ENCODE measurements at regions not wholly inside any gene's neighbourhood (a gene's known extent, or its start where the extent isn't known, plus 50 kb on each side); places are given as distances from the start of the nearest gene placed in this dataset.

DNA sequence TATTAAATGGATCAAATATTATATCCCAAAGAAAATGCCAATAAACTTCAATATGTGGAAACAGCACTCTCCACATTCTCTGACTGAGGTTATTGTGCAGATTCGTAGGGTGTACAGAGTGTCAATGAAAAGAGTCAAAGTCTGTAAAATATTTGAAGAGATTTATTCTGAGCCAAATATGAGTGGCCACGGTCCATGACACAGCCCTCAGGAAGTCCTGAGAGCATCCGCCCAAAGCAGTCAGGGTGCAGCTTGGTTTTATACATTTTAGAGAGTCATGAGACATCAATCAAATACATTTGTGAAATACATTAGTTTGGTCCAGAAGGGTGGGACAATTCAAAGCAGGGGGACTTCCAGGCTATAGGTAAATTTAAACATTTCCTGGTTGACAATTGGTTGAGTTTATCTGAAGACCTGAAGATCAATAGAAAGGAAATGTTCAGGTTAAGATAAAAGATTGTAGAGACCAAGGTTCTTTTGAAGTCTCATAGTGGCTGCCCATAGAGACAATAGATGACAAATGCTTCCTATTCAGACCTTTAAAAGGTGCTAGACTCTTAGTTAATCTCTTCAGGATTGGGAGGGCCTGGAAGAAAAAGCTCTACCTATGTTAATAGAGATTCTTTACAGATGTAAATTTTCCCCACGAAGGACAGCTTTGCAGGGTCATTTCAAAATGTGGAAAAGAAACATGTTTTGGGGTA lies 569.5 kb downstream of the MATN1 start:
- CTCF ChIA-PET, result no interaction called here
- no peak for DNase-seq (ENCODE audit: extremely low spot score)
- no peak for TF ChIP-seq CTBP1 (IDR thresholded peaks at IDR 0.05; ENCODE audit: borderline replicate concordance)
- TF ChIP-seq ARNT (IDR thresholded peaks at IDR 0.05), result no peak
- TF ChIP-seq L3MBTL2 (conservative IDR thresholded peaks at IDR 0.05), result no peak
- no peak for TF ChIP-seq ELF4 (IDR thresholded peaks at IDR 0.05)
- no peak for TF ChIP-seq FOXK2 (IDR thresholded peaks at IDR 0.05)
- TF ChIP-seq, protein P1, sequence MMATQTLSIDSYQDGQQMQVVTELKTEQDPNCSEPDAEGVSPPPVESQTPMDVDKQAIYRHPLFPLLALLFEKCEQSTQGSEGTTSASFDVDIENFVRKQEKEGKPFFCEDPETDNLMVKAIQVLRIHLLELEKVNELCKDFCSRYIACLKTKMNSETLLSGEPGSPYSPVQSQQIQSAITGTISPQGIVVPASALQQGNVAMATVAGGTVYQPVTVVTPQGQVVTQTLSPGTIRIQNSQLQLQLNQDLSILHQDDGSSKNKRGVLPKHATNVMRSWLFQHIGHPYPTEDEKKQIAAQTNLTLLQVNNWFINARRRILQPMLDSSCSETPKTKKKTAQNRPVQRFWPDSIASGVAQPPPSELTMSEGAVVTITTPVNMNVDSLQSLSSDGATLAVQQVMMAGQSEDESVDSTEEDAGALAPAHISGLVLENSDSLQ (IDR thresholded peaks at IDR 0.05), result no peak
- no peak for TF ChIP-seq LEF1 (IDR thresholded peaks at IDR 0.05; ENCODE audit: borderline replicate concordance)
- TF ChIP-seq NFRKB (IDR thresholded peaks at IDR 0.05), result no peak
- TF ChIP-seq BHLHE40 (IDR thresholded peaks at IDR 0.05; ENCODE audit: borderline replicate concordance), result no peak
- TF ChIP-seq FOXA1 (IDR thresholded peaks at IDR 0.05), result no peak
- POLR2A ChIA-PET, result no interaction called here

DNA sequence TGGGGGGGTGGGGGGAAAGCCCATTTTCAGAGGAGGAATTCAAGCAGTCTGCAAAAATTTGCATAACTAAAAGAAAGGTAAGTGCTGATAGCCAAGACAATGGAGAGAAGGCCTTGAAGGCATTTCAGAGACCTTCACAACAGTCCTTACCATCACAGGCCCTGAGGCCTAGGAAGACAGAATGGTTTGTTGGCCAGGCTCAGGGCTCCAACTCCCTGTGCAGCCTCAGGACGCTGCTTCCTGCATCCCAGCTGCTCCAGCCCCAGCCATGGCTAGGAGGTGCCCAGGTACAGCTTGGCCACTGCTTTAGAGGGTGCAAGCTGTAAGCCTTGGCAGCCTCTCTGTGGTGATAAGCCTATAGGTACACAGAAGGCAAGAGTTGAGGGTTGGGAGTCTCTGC lies 571.6 kb downstream of the MATN1 start:
- CTCF ChIA-PET, result no interaction called here
- POLR2A ChIA-PET, result no interaction called here
- DNase-seq (ENCODE audit: extremely low spot score), result no peak
- no peak for TF ChIP-seq LEF1 (IDR thresholded peaks at IDR 0.05; ENCODE audit: borderline replicate concordance)
- TF ChIP-seq BHLHE40 (IDR thresholded peaks at IDR 0.05; ENCODE audit: borderline replicate concordance), result no peak
- TF ChIP-seq ZNF384 (IDR thresholded peaks at IDR 0.05), result no peak
- no peak for TF ChIP-seq FOXM1 (IDR thresholded peaks at IDR 0.05; ENCODE audit: borderline replicate concordance)
- no peak for TF ChIP-seq FOXK2 (IDR thresholded peaks at IDR 0.05)
- TF ChIP-seq TARDBP (IDR thresholded peaks at IDR 0.05), result no peak
- no peak for TF ChIP-seq L3MBTL2 (conservative IDR thresholded peaks at IDR 0.05)
- no peak for TF ChIP-seq HDGF (IDR thresholded peaks at IDR 0.05; ENCODE audit: borderline replicate concordance)
- TF ChIP-seq ARNT (IDR thresholded peaks at IDR 0.05), result no peak
- no peak for TF ChIP-seq SUZ12 (IDR thresholded peaks at IDR 0.05)
- no peak for TF ChIP-seq CTBP1 (IDR thresholded peaks at IDR 0.05; ENCODE audit: borderline replicate concordance)
- TF ChIP-seq ELF4 (IDR thresholded peaks at IDR 0.05), result no peak
- no peak for TF ChIP-seq SP1 (IDR thresholded peaks at IDR 0.05)
- TF ChIP-seq, protein P1 (IDR thresholded peaks at IDR 0.05), result no peak
- no peak for TF ChIP-seq NFRKB (IDR thresholded peaks at IDR 0.05)
- no peak for TF ChIP-seq FOXA1 (IDR thresholded peaks at IDR 0.05)

DNA sequence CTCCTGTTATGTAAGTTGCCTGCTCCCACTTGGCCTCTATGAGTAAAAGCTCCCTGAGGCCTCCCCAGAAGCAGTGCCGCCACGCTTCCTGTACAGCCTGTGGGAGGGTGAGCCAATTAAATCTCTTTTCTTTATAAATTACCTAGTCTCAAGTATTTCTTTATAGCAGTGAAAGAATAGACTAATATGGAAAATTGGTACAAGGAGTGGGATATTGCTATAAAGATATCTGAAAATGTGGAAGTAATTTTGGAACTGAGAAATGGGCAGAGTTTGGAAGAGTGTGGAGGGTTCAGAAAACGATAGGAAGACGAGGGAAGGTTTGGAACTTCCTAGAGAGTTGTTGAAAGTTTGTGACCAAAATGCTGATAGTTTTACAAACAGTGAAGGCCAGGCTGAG lies 572.3 kb downstream of the MATN1 start:
- TF ChIP-seq FOXM1 (IDR thresholded peaks at IDR 0.05; ENCODE audit: borderline replicate concordance) (no peak), CTBP1 (IDR thresholded peaks at IDR 0.05; ENCODE audit: borderline replicate concordance) (no peak), TARDBP (IDR thresholded peaks at IDR 0.05) (no peak), ARNT (IDR thresholded peaks at IDR 0.05) (no peak), HDGF (IDR thresholded peaks at IDR 0.05; ENCODE audit: borderline replicate concordance) (no peak), NFRKB (IDR thresholded peaks at IDR 0.05) (no peak), ELF4 (IDR thresholded peaks at IDR 0.05) (no peak), BHLHE40 (IDR thresholded peaks at IDR 0.05; ENCODE audit: borderline replicate concordance) (no peak), SUZ12 (IDR thresholded peaks at IDR 0.05) (no peak), FOXA1 (IDR thresholded peaks at IDR 0.05) (no peak), L3MBTL2 (conservative IDR thresholded peaks at IDR 0.05) (no peak), ZNF384 (IDR thresholded peaks at IDR 0.05) (no peak), FOXK2 (IDR thresholded peaks at IDR 0.05) (no peak), SP1 (IDR thresholded peaks at IDR 0.05) (no peak), LEF1 (IDR thresholded peaks at IDR 0.05; ENCODE audit: borderline replicate concordance) (no peak)
- TF ChIP-seq, protein P1 (IDR thresholded peaks at IDR 0.05), result no peak
- no peak for DNase-seq (ENCODE audit: extremely low spot score)
- ChIA-PET CTCF (no interaction called here), POLR2A (no interaction called here)

DNA sequence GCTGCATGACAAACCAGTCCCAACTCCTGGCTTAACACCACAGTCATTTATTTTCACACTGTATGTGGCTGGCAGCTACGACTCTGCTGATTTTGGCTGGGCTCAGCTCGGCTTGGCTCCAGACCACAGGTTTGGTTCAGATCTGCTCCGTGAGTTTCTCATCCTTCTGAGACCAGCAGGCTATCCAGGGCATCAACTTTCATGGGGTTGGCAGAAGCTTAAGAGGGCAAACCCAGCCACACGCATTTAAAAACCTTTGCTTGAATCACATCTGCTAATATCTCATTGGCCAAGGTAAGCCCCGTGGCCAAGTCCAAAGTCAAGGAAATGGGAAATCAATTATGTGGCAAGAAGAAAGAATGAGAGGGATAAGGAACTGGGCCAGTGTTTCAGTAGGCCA lies 574.2 kb downstream of the MATN1 start:
- no peak for TF ChIP-seq FOXA1 (IDR thresholded peaks at IDR 0.05)
- no peak for TF ChIP-seq CTBP1 (IDR thresholded peaks at IDR 0.05; ENCODE audit: borderline replicate concordance)
- TF ChIP-seq SP1 (IDR thresholded peaks at IDR 0.05), result no peak
- no peak for TF ChIP-seq FOXM1 (IDR thresholded peaks at IDR 0.05; ENCODE audit: borderline replicate concordance)
- TF ChIP-seq FOXK2 (IDR thresholded peaks at IDR 0.05), result no peak
- no peak for TF ChIP-seq ZNF384 (IDR thresholded peaks at IDR 0.05)
- TF ChIP-seq L3MBTL2 (conservative IDR thresholded peaks at IDR 0.05), result no peak
- no peak for TF ChIP-seq TARDBP (IDR thresholded peaks at IDR 0.05)
- no peak for TF ChIP-seq LEF1 (IDR thresholded peaks at IDR 0.05; ENCODE audit: borderline replicate concordance)
- no peak for TF ChIP-seq NFRKB (IDR thresholded peaks at IDR 0.05)
- CTCF ChIA-PET, result no interaction called here
- no peak for DNase-seq (ENCODE audit: extremely low spot score)
- POLR2A ChIA-PET, result no interaction called here

DNA sequence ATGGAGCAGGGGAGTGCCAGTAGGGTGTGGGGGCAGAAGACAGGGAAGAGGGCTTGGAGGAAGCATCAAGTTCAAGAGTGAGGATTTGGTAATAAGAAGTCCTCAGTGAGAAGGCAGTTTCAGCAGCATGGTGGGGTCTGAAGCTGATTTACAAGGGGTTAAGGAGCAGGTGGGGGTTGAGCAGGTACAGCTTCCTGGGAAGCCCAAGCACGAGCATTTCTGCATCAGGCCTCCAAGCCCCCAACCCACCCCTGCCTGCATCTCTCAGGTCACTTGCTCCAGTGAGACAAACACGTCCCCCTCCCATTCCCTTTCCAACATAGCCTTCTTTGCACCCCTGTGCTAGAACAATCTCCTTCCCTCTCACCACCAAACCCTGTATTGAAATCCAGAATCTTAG lies 574.7 kb downstream of the MATN1 start:
- POLR2A ChIA-PET, result no interaction called here
- CTCF ChIA-PET, result no interaction called here
- DNase-seq (ENCODE audit: extremely low spot score), result no peak
- TF ChIP-seq FOXK2 (IDR thresholded peaks at IDR 0.05) (no peak), FOXM1 (IDR thresholded peaks at IDR 0.05; ENCODE audit: borderline replicate concordance) (no peak), LEF1 (IDR thresholded peaks at IDR 0.05; ENCODE audit: borderline replicate concordance) (no peak), L3MBTL2 (conservative IDR thresholded peaks at IDR 0.05) (no peak), ELF4 (IDR thresholded peaks at IDR 0.05) (no peak), ARNT (IDR thresholded peaks at IDR 0.05) (no peak), FOXA1 (IDR thresholded peaks at IDR 0.05) (no peak), NFRKB (IDR thresholded peaks at IDR 0.05) (no peak), SP1 (IDR thresholded peaks at IDR 0.05) (no peak), TARDBP (IDR thresholded peaks at IDR 0.05) (no peak)
- TF ChIP-seq, protein P1 (IDR thresholded peaks at IDR 0.05), result no peak
